ENCODE measurements at regions not wholly inside any gene's neighbourhood (a gene's known extent, or its start where the extent isn't known, plus 50 kb on each side); places are given as distances from the start of the nearest gene placed in this dataset.

DNA sequence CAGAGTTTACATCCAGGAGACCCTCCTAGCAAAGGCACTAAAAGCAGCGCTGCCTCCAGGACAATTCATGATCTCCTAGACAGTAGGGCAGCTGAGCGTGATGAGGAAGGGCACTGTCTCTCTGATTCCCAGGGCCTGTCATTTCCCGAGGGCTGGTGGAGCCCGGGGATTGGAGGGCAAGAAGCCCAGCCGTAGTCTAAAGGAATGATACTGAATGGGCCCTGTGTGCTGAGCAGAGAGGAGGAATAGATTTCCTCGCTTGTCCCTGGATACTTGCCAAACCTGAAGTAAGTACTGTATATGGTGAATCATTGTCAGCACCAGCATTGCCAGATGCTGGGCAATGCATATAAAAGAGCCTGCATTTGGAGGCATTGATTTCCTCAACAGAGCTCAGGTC, 88.0 kb upstream of the SLITRK2 start:
- RAD21 ChIA-PET (ENCODE audit: unreplicated experiment) = no interaction called here
- no peak for FAIRE-seq

DNA sequence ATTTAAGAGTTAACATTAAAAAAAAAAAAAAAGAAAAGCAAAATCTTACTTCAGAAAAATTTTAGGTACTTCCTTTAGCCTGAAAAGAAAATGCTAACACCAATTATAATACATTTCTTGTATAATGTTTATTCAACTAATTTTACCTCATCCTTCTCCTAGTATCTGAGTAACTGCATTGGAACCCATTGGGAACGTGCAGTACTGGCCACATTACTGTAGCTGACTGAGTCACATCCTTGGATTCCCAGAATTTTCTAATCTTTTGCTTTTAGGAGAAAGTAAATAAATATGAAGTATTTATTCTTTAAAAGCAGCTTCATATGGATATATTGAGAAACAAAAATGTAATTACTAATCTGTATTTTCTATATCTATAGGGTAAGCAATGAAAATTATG, 82.6 kb upstream of the SLITRK2 start:
- Histone ChIP-seq H4K20me1 (ENCODE audit: control insufficient read depth, insufficient read depth) (no peaks in the 10 kb centered on the region), H2AFZ (ENCODE audit: control insufficient read depth, low read depth, low read length) (no peak overlapping the region), H3K9me3 (replicated peaks; ENCODE audit: control insufficient read depth, insufficient read depth, low read length) (no peaks in the 10 kb centered on the region), H3K27ac (ENCODE audit: control insufficient read depth, insufficient read depth) (no peak overlapping the region), H3K36me3 (ENCODE audit: control insufficient read depth in 2 of 2, insufficient read depth in 2 of 2, low read length in 1 of 2) (no peaks in the 10 kb centered on the region), H3K27me3 (replicated peaks in 1 of 2; ENCODE audit: control insufficient read depth in 2 of 2, insufficient read depth in 2 of 2, low read length in 1 of 2) (no peaks in the 10 kb centered on the region), H3K79me2 (ENCODE audit: control insufficient read depth, insufficient read depth, low read length) (no peaks in the 10 kb centered on the region), H3K4me1 (ENCODE audit: control insufficient read depth, insufficient read depth, low read length) (no peaks in the 10 kb centered on the region), H3K4me3 (no peak overlapping the region), H3K4me2 (ENCODE audit: control insufficient read depth, insufficient read depth) (no peak overlapping the region), H3K9ac (ENCODE audit: control insufficient read depth, insufficient read depth, low read length) (no peak overlapping the region)
- BruUV-seq (replicated peaks) = no TSS peak
- RAD21 ChIA-PET (ENCODE audit: unreplicated experiment) = no interaction called here
- ATAC-seq = no peak
- no peak for FAIRE-seq
- POLR2A ChIA-PET = no interaction called here
- CTCF ChIA-PET = no interaction called here
- intact Hi-C loops (cut with micrococcal nuclease; ENCODE audit: unreplicated experiment) = no loop called here
- SMC1A ChIA-PET (ENCODE audit: uncharacterized antibody, unreplicated experiment) = no interaction called here
- in situ Hi-C loops (cut with MboI) = no loop called here
- DNase-seq (ENCODE audit: low read depth, low spot score) = no peak
- WGBS (ENCODE audit: insufficient coverage, insufficient replicate concordance, low lambda C conversion rate, missing lambda C conversion rate) = 0% methylated on average over 1 of the region's 1 CpG
- TF ChIP-seq IRF4 (IDR thresholded peaks at IDR 0.05; ENCODE audit: low read depth, low read length) (no peak), JUND (IDR thresholded peaks at IDR 0.05; ENCODE audit: low read depth, low read length) (no peak), NR2C1 (IDR thresholded peaks at IDR 0.05) (no peak), BHLHE40 (IDR thresholded peaks at IDR 0.05; ENCODE audit: borderline replicate concordance in 1 of 2, low read depth in 2 of 2, low read length in 1 of 2) (no peak), EED (IDR thresholded peaks at IDR 0.05; ENCODE audit: low read depth) (no peak), HDAC2 (IDR thresholded peaks at IDR 0.05) (no peak), ZSCAN29 (IDR thresholded peaks at IDR 0.05) (no peak)
- TF ChIP-seq, protein P1, sequence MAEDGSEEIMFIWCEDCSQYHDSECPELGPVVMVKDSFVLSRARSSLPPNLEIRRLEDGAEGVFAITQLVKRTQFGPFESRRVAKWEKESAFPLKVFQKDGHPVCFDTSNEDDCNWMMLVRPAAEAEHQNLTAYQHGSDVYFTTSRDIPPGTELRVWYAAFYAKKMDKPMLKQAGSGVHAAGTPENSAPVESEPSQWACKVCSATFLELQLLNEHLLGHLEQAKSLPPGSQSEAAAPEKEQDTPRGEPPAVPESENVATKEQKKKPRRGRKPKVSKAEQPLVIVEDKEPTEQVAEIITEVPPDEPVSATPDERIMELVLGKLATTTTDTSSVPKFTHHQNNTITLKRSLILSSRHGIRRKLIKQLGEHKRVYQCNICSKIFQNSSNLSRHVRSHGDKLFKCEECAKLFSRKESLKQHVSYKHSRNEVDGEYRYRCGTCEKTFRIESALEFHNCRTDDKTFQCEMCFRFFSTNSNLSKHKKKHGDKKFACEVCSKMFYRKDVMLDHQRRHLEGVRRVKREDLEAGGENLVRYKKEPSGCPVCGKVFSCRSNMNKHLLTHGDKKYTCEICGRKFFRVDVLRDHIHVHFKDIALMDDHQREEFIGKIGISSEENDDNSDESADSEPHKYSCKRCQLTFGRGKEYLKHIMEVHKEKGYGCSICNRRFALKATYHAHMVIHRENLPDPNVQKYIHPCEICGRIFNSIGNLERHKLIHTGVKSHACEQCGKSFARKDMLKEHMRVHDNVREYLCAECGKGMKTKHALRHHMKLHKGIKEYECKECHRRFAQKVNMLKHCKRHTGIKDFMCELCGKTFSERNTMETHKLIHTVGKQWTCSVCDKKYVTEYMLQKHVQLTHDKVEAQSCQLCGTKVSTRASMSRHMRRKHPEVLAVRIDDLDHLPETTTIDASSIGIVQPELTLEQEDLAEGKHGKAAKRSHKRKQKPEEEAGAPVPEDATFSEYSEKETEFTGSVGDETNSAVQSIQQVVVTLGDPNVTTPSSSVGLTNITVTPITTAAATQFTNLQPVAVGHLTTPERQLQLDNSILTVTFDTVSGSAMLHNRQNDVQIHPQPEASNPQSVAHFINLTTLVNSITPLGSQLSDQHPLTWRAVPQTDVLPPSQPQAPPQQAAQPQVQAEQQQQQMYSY (CRISPR knock-in tag; IDR thresholded peaks at IDR 0.05) = no peak

More for the DNA sequence above, 88.0 kb upstream of the SLITRK2 start:
- no peak for ATAC-seq
- TF ChIP-seq RELA (IDR thresholded peaks at IDR 0.05; ENCODE audit: borderline replicate concordance, partially characterized antibody) (no peak), SIN3A (IDR thresholded peaks at IDR 0.05; ENCODE audit: low read depth, low read length) (no peak), EED (IDR thresholded peaks at IDR 0.05; ENCODE audit: low read depth) (no peak), ZZZ3 (IDR thresholded peaks at IDR 0.05; ENCODE audit: control insufficient read depth, insufficient read length, low read depth) (no peak), IKZF1 (conservative IDR thresholded peaks at IDR 0.05) (no peak), STAT1 (conservative IDR thresholded peaks at IDR 0.05) (no peak), IRF4 (IDR thresholded peaks at IDR 0.05; ENCODE audit: low read depth, low read length) (no peak), KAT2A (conservative IDR thresholded peaks at IDR 0.05; ENCODE audit: control insufficient read depth, low read depth, low read length) (no peak), HDAC2 (IDR thresholded peaks at IDR 0.05) (no peak), POU2F2 (IDR thresholded peaks at IDR 0.05; ENCODE audit: borderline replicate concordance, low read depth, low read length) (no peak), FOXM1 (IDR thresholded peaks at IDR 0.05; ENCODE audit: low read depth, low read length) (no peak), ATF7 (IDR thresholded peaks at IDR 0.05; ENCODE audit: low read depth) (no peak)
- TF ChIP-seq, protein P2, sequence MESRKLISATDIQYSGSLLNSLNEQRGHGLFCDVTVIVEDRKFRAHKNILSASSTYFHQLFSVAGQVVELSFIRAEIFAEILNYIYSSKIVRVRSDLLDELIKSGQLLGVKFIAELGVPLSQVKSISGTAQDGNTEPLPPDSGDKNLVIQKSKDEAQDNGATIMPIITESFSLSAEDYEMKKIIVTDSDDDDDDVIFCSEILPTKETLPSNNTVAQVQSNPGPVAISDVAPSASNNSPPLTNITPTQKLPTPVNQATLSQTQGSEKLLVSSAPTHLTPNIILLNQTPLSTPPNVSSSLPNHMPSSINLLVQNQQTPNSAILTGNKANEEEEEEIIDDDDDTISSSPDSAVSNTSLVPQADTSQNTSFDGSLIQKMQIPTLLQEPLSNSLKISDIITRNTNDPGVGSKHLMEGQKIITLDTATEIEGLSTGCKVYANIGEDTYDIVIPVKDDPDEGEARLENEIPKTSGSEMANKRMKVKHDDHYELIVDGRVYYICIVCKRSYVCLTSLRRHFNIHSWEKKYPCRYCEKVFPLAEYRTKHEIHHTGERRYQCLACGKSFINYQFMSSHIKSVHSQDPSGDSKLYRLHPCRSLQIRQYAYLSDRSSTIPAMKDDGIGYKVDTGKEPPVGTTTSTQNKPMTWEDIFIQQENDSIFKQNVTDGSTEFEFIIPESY (IDR thresholded peaks at IDR 0.05) = no peak
- Histone ChIP-seq H3K4me1 (ENCODE audit: control insufficient read depth, insufficient read depth, low read length) (no peaks in the 10 kb centered on the region), H2AFZ (ENCODE audit: control insufficient read depth, low read depth, low read length) (no peak overlapping the region), H3K9ac (ENCODE audit: control insufficient read depth, insufficient read depth, low read length) (no peak overlapping the region), H3K9me3 (replicated peaks; ENCODE audit: control insufficient read depth, insufficient read depth, low read length) (no peaks in the 10 kb centered on the region), H3K27me3 (replicated peaks in 1 of 2; ENCODE audit: control insufficient read depth in 2 of 2, insufficient read depth in 2 of 2, low read length in 1 of 2) (no peaks in the 10 kb centered on the region), H3K27ac (ENCODE audit: control insufficient read depth, insufficient read depth) (no peak overlapping the region), H3K4me3 (no peak overlapping the region), H3K4me2 (ENCODE audit: control insufficient read depth, insufficient read depth) (no peak overlapping the region), H3K79me2 (ENCODE audit: control insufficient read depth, insufficient read depth, low read length) (no peaks in the 10 kb centered on the region), H3K36me3 (ENCODE audit: control insufficient read depth in 2 of 2, insufficient read depth in 2 of 2, low read length in 1 of 2) (no peaks in the 10 kb centered on the region), H4K20me1 (ENCODE audit: control insufficient read depth, insufficient read depth) (no peaks in the 10 kb centered on the region)
- 39% methylated on average over 6 of the region's 6 CpGs for WGBS (ENCODE audit: insufficient coverage, insufficient replicate concordance, low lambda C conversion rate, missing lambda C conversion rate)
- ChIA-PET POLR2A (no interaction called here), SMC1A (ENCODE audit: uncharacterized antibody, unreplicated experiment) (interaction anchor here (1.0 kb wide), 1 partner anchor 9 kb away, joined by 6 read pairs; no protein-coding TSS in a partner anchor), CTCF (no interaction called here)
- intact Hi-C loops (cut with micrococcal nuclease; ENCODE audit: unreplicated experiment) (no loop called here), in situ Hi-C loops (cut with MboI) (no loop called here)
- no peak for DNase-seq (ENCODE audit: low read depth, low spot score)
- BruUV-seq (replicated peaks) = no TSS peak

Measured in GM12878 (cell line).